WTC11 (cell line): ENCODE measurements at regions not wholly inside any gene's neighbourhood (a gene's known extent, or its start where the extent isn't known, plus 50 kb on each side); places are given as distances from the start of the nearest gene placed in this dataset.

ENCODE experiments used
- ATAC-seq: fragments of 200-7000 bp; cut with Tn5 transposase; 2 replicates; pipeline ENCODE4 v1.10.0; 2021; ENCODE audit warnings: mild to moderate bottlenecking, moderate library complexity
- CTCF ChIA-PET: fragments of 300-600 bp; sonication (Branson Sonifier 250); formaldehyde crosslinking; loops from one replicate; lab custom pipeline; 2021; ENCODE audit warnings: antibody characterized with exemption; lab: Charles Lee
- POLR2A ChIA-PET: fragments of 350-600 bp; sonication (Branson Sonifier 250); formaldehyde crosslinking; loops from one replicate; lab custom pipeline; 2021; ENCODE audit warnings: antibody characterized with exemption; lab: Charles Lee
- DNase-seq: peaks from one replicate; pipeline ENCODE4 v3.0.0; 2021; ENCODE audit warnings: low spot score
- H3K27ac Mint-ChIP-seq: 2 replicates; pipeline ENCODE4 v1.8.0; 2021; ENCODE audit warnings: mixed read lengths
- H3K27me3 Mint-ChIP-seq: 2 replicates; pipeline ENCODE4 v1.8.0; 2021; ENCODE audit warnings: low read depth, mild to moderate bottlenecking, moderate library complexity, mixed read lengths
- H3K36me3 Mint-ChIP-seq: 2 replicates; pipeline ENCODE4 v1.8.0; 2021; ENCODE audit warnings: mixed read lengths
- H3K4me1 Mint-ChIP-seq: 2 replicates; pipeline ENCODE4 v1.8.0; 2022; ENCODE audit warnings: mixed read lengths
- H3K4me3 Mint-ChIP-seq: 2 replicates; pipeline ENCODE4 v1.8.0; 2021; ENCODE audit warnings: mild to moderate bottlenecking, moderate library complexity, mixed read lengths
- H3K9me3 Mint-ChIP-seq: 2 replicates; pipeline ENCODE4 v1.8.0; 2021; ENCODE audit warnings: mixed read lengths
- ATF1 ChIP-seq: sonication (generic); formaldehyde crosslinking; IDR thresholded peaks from 2 replicates; pipeline ENCODE4 v1.8.1; 2023; ENCODE audit warnings: mild to moderate bottlenecking, moderate library complexity, missing genetic modification reagents
- CBFB ChIP-seq: sonication (generic); formaldehyde crosslinking; IDR thresholded peaks from 2 replicates; pipeline ENCODE4 v1.8.1; 2022; ENCODE audit warnings: mild to moderate bottlenecking, low read depth, missing genetic modification reagents
- E2F4 ChIP-seq: sonication (generic); formaldehyde crosslinking; IDR thresholded peaks from 2 replicates; pipeline ENCODE4 v1.8.1; 2022; ENCODE audit warnings: low read depth, mild to moderate bottlenecking, moderate library complexity, missing genetic modification reagents, borderline replicate concordance
- EMX1 ChIP-seq: fragments of 250-450 bp; sonication (Bioruptor Pico); IDR thresholded peaks from 2 replicates; pipeline ENCODE4 v1.8.0; 2021; ENCODE audit warnings: mild to moderate bottlenecking
- ESRRA ChIP-seq: sonication (generic); formaldehyde crosslinking; IDR thresholded peaks from 2 replicates; pipeline ENCODE4 v1.8.1; 2022; ENCODE audit warnings: mild to moderate bottlenecking, missing genetic modification reagents, borderline replicate concordance
- GTF2I ChIP-seq: fragments of 250-450 bp; sonication (Bioruptor Pico); conservative IDR thresholded peaks from 2 replicates; pipeline ENCODE4 v1.4.0; 2021; ENCODE audit warnings: mild to moderate bottlenecking
- IRF1 ChIP-seq: sonication (generic); formaldehyde crosslinking; IDR thresholded peaks from 2 replicates; pipeline ENCODE4 v1.8.0; 2023; ENCODE audit warnings: missing genetic modification reagents
- IRF2 ChIP-seq: sonication (generic); formaldehyde crosslinking; IDR thresholded peaks from 2 replicates; pipeline ENCODE4 v1.8.0; 2022; ENCODE audit warnings: low read depth, missing genetic modification reagents, borderline replicate concordance
- JAZF1 ChIP-seq: fragments of 250-450 bp; sonication (Bioruptor Pico); IDR thresholded peaks from 2 replicates; pipeline ENCODE4 v1.9.0; 2021; ENCODE audit warnings: moderate library complexity, mild to moderate bottlenecking, inconsistent platforms
- MYBL2 ChIP-seq: sonication (generic); formaldehyde crosslinking; IDR thresholded peaks from 2 replicates; pipeline ENCODE4 v1.8.1; 2023; ENCODE audit warnings: mild to moderate bottlenecking, moderate library complexity, missing genetic modification reagents
- NFE2L1 ChIP-seq: sonication (generic); formaldehyde crosslinking; IDR thresholded peaks from 2 replicates; pipeline ENCODE4 v1.8.1; 2023; ENCODE audit warnings: missing genetic modification reagents
- NR1H2 ChIP-seq: sonication (generic); formaldehyde crosslinking; IDR thresholded peaks from 2 replicates; pipeline ENCODE4 v1.9.0; 2021; ENCODE audit warnings: mild to moderate bottlenecking, moderate library complexity, missing genetic modification reagents
- NR2C2 ChIP-seq: sonication (generic); formaldehyde crosslinking; IDR thresholded peaks from 2 replicates; pipeline ENCODE4 v1.8.0; 2022; ENCODE audit warnings: mild to moderate bottlenecking, missing genetic modification reagents
- PRDM15 ChIP-seq: sonication (generic); formaldehyde crosslinking; IDR thresholded peaks from 2 replicates; pipeline ENCODE4 v1.8.0; 2022; ENCODE audit warnings: missing genetic modification reagents
- PRRX2 ChIP-seq: fragments of 250-450 bp; sonication (Bioruptor Pico); IDR thresholded peaks from 2 replicates; pipeline ENCODE4 v1.8.0; 2021; ENCODE audit warnings: mild to moderate bottlenecking
- RELA ChIP-seq: sonication (generic); formaldehyde crosslinking; IDR thresholded peaks from 2 replicates; pipeline ENCODE4 v1.8.1; 2022; ENCODE audit warnings: missing genetic modification reagents, mild to moderate bottlenecking, borderline replicate concordance
- STAT6 ChIP-seq: sonication (generic); formaldehyde crosslinking; conservative IDR thresholded peaks from 2 replicates; pipeline ENCODE4 v1.8.1; 2023; ENCODE audit warnings: mild to moderate bottlenecking, low read depth, missing genetic modification reagents, moderate library complexity
- ZBTB21 ChIP-seq: sonication (generic); formaldehyde crosslinking; IDR thresholded peaks from 2 replicates; pipeline ENCODE4 v1.8.1; 2023; ENCODE audit warnings: mild to moderate bottlenecking, missing genetic modification reagents, borderline replicate concordance
- ZNF138 ChIP-seq: sonication (generic); formaldehyde crosslinking; conservative IDR thresholded peaks from 2 replicates; pipeline ENCODE4 v1.8.1; 2022; ENCODE audit warnings: mild to moderate bottlenecking, moderate library complexity, missing genetic modification reagents
- ZNF232 ChIP-seq: sonication (generic); formaldehyde crosslinking; IDR thresholded peaks from 2 replicates; pipeline ENCODE4 v1.8.0; 2022; ENCODE audit warnings: mild to moderate bottlenecking, missing genetic modification reagents
- ZNF263 ChIP-seq: sonication (generic); formaldehyde crosslinking; IDR thresholded peaks from 2 replicates; pipeline ENCODE4 v1.8.1; 2022; ENCODE audit warnings: low read depth, mild to moderate bottlenecking, moderate library complexity, missing genetic modification reagents
- ZNF423 ChIP-seq: fragments of 250-450 bp; sonication (Bioruptor Pico); IDR thresholded peaks from 2 replicates; pipeline ENCODE4 v2.1.2; 2022; ENCODE audit warnings: mild to moderate bottlenecking, moderate library complexity
- ZNF425 ChIP-seq: fragments of 250-450 bp; sonication (Bioruptor Pico); conservative IDR thresholded peaks from 2 replicates; pipeline ENCODE4 v1.9.0; 2021; ENCODE audit warnings: mild to moderate bottlenecking
- ZNF671 ChIP-seq: fragments of 250-450 bp; sonication (Bioruptor Pico); IDR thresholded peaks from 2 replicates; pipeline ENCODE4 v1.8.0; 2021; ENCODE audit warnings: mild to moderate bottlenecking

GRCh38 chr4:43822621-43823020 is 626.0 kb downstream of the KCTD8 start (continued):
- TF ChIP-seq ZNF138 (CRISPR knock-in tag) (no peak), ZNF423 (CRISPR knock-in tag) (no peak), IRF1 (CRISPR knock-in tag) (no peak), PRDM15 (no peak), STAT6 (CRISPR knock-in tag) (no peak), IRF2 (CRISPR knock-in tag) (no peak), ZNF671 (CRISPR knock-in tag) (no peak)
- TF ChIP-seq, all 79 proteins: peak for 0

- Mint-ChIP-seq H3K9me3 (peaks cover 12% of the 10 kb centered on the region), H3K27me3 (no peaks in the 10 kb centered on the region), H3K4me1 (peaks cover 13% of the 10 kb centered on the region), H3K27ac (no peak overlapping the region), H3K4me3 (no peak overlapping the region)
- ATAC-seq, result no peak
- TF ChIP-seq EMX1 (CRISPR knock-in tag) (no peak), E2F4 (CRISPR knock-in tag) (no peak)
- TF ChIP-seq, all 79 proteins: peak for 0
- POLR2A ChIA-PET, result no interaction called here
- H3K36me3 Mint-ChIP-seq, result peaks cover 4% of the 10 kb centered on the region; the same call in 1 of the 2 replicates
- CTCF ChIA-PET, result no interaction called here
- DNase-seq, result no peak
Measured at GRCh38 chr4:43835869-43836268, 612.7 kb downstream of the KCTD8 start.

GRCh38 chr4:43837171-43837570 is 611.4 kb downstream of the KCTD8 start:
- DNase-seq, result no peak
- Mint-ChIP-seq H3K27me3 (no peaks in the 10 kb centered on the region), H3K9me3 (0 out of 2 replicates have a peak, but pooled peaks cover under 1% of the 10 kb centered on the region), H3K4me3 (no peak overlapping the region), H3K4me1 (peaks cover 17% of the 10 kb centered on the region), H3K27ac (no peak overlapping the region), H3K36me3 (no peaks in the 10 kb centered on the region)
- ChIA-PET CTCF (no interaction called here), POLR2A (no interaction called here)
- no peak for ATAC-seq
- TF ChIP-seq PRRX2 (CRISPR knock-in tag) (no peak), ZNF425 (CRISPR knock-in tag) (no peak), CBFB (CRISPR knock-in tag) (no peak), NR2C2 (CRISPR knock-in tag) (no peak), MYBL2 (no peak), ZNF263 (CRISPR knock-in tag) (no peak), JAZF1 (CRISPR knock-in tag) (no peak), GTF2I (CRISPR knock-in tag) (no peak), ATF1 (no peak), IRF2 (CRISPR knock-in tag) (no peak), ZBTB21 (CRISPR knock-in tag) (no peak), ZNF232 (CRISPR knock-in tag) (no peak), ESRRA (no peak), RELA (CRISPR knock-in tag) (no peak), NFE2L1 (CRISPR knock-in tag) (no peak), NR1H2 (CRISPR knock-in tag) (no peak)
